CD4-positive, alpha-beta T cell treated with Interferon gamma for 1 hour (primary cell): ENCODE measurements at regions not wholly inside any gene's neighbourhood (a gene's known extent, or its start where the extent isn't known, plus 50 kb on each side); places are given as distances from the start of the nearest gene placed in this dataset.
"Not testable (repeated sequence)": the region's sequence is repeated elsewhere in the genome, so short reads cannot be mapped to it uniquely, and the experiment has no call there.

Experiments used
- DNase-seq: peaks from one replicate; pipeline ENCODE4 v3.0.0-alpha.2; 2020

GRCh38 chr17:21470422-21470821 is 94.3 kb downstream of the KCNJ12 start:
- not testable (repeated sequence) for DNase-seq

- DNase-seq, result no peak
Observed at GRCh38 chr17:21470861-21471260, 94.7 kb downstream of the KCNJ12 start.

- no peak for DNase-seq
Observed at GRCh38 chr17:21474815-21475214, 98.7 kb downstream of the KCNJ12 start.

- DNase-seq, result no peak
Observed at GRCh38 chr17:21475571-21475970, 99.4 kb downstream of the KCNJ12 start.

GRCh38 chr17:21476867-21477266 is 100.7 kb downstream of the KCNJ12 start:
- no peak for DNase-seq

GRCh38 chr17:21482189-21482865 is 106.2 kb downstream of the KCNJ12 start:
- DNase-seq, result no peak

GRCh38 chr17:21488043-21488442 is 111.9 kb downstream of the KCNJ12 start:
- DNase-seq, result not testable (repeated sequence)

GRCh38 chr17:21493993-21494392 is 117.8 kb downstream of the KCNJ12 start:
- DNase-seq, result no peak

- no peak for DNase-seq
Observed at GRCh38 chr17:21495281-21495680, 119.1 kb downstream of the KCNJ12 start.

- DNase-seq, result no peak
Observed at GRCh38 chr17:21500064-21500463, 123.9 kb downstream of the KCNJ12 start.

GRCh38 chr17:21501927-21502700 is 126.0 kb downstream of the KCNJ12 start:
- DNase-seq, result not testable (repeated sequence)

- DNase-seq, result no peak
Observed at GRCh38 chr17:21505819-21506815, 130.0 kb downstream of the KCNJ12 start.

GRCh38 chr17:21507806-21508205 is 131.6 kb downstream of the KCNJ12 start:
- DNase-seq, result not testable (repeated sequence)

- DNase-seq, result no peak
Observed at GRCh38 chr17:21508211-21508610, 132.1 kb downstream of the KCNJ12 start.

- not testable (repeated sequence) for DNase-seq
Observed at GRCh38 chr17:21509356-21509755, 133.2 kb downstream of the KCNJ12 start.

GRCh38 chr17:21510686-21511362 is 134.7 kb downstream of the KCNJ12 start:
- no peak for DNase-seq

GRCh38 chr17:21511363-21512195 is 135.4 kb downstream of the KCNJ12 start:
- peak; percentile 59 for DNase-seq

- no peak for DNase-seq
Observed at GRCh38 chr17:21512307-21513011, 136.3 kb downstream of the KCNJ12 start.

- DNase-seq, result peak; percentile 70
Observed at GRCh38 chr17:21513012-21513570, 136.9 kb downstream of the KCNJ12 start.

- not testable (repeated sequence) for DNase-seq
Observed at GRCh38 chr17:21514567-21514966, 138.4 kb downstream of the KCNJ12 start.
